Esophagus (tissue), 2 donors: ENCODE measurements at regions not wholly inside any gene's neighbourhood (a gene's known extent, or its start where the extent isn't known, plus 50 kb on each side); places are given as distances from the start of the nearest gene placed in this dataset.

ENCODE experiments used
- H3K27ac ChIP-seq, 2 donors: one replicate each; pipeline ENCODE4 v1.5.1; 2013; ENCODE audit warnings: low read depth in 2 of 2, mild to moderate bottlenecking in 2 of 2, inconsistent platforms in 1 of 2, low read length in 1 of 2, moderate library complexity in 1 of 2
- H3K27me3 ChIP-seq, 2 donors: one replicate each; pipeline ENCODE4 v1.6.1; 2013; ENCODE audit warnings: low read length in 2 of 2, control low read depth in 1 of 2, mild to moderate bottlenecking in 1 of 2; ENCODE audit not compliant: insufficient read depth in 2 of 2, control insufficient read depth in 1 of 2
- H3K36me3 ChIP-seq, 2 donors: one replicate each; pipeline ENCODE4 v1.6.1; 2013; ENCODE audit warnings: low read length in 1 of 2; ENCODE audit not compliant: control insufficient read depth in 2 of 2, insufficient read depth in 2 of 2
- H3K4me1 ChIP-seq, 2 donors: one replicate each; pipeline ENCODE4 v1.6.1; 2013; ENCODE audit warnings: low read length in 1 of 2; ENCODE audit not compliant: control insufficient read depth in 2 of 2, insufficient read depth in 2 of 2
- H3K4me3 ChIP-seq, 2 donors: one replicate each; pipeline ENCODE4 v1.5.1; 2013; ENCODE audit warnings: low read length in 2 of 2, mild to moderate bottlenecking in 2 of 2, low read depth in 1 of 2, moderate library complexity in 1 of 2
- H3K9me3 ChIP-seq, 2 donors: one replicate each; pipeline ENCODE4 v1.6.1; 2013; ENCODE audit warnings: mild to moderate bottlenecking in 2 of 2, low read depth in 1 of 2, low read length in 1 of 2, moderate library complexity in 1 of 2; ENCODE audit not compliant: control insufficient read depth in 2 of 2, insufficient read depth in 1 of 2
- WGBS, 2 donors: extraction: QIAGEN DNeasy Blood & Tissue Kit; methylation state at CpG; one replicate each; pipeline ENCODE4 v1.1.7; 2013; 5-methylcytosine and 5-hydroxymethylcytosine counted together
- donor health status: healthy with polysubstance abuse.
- donor health status: Bipolar disorder and iron deficiency.

DNA sequence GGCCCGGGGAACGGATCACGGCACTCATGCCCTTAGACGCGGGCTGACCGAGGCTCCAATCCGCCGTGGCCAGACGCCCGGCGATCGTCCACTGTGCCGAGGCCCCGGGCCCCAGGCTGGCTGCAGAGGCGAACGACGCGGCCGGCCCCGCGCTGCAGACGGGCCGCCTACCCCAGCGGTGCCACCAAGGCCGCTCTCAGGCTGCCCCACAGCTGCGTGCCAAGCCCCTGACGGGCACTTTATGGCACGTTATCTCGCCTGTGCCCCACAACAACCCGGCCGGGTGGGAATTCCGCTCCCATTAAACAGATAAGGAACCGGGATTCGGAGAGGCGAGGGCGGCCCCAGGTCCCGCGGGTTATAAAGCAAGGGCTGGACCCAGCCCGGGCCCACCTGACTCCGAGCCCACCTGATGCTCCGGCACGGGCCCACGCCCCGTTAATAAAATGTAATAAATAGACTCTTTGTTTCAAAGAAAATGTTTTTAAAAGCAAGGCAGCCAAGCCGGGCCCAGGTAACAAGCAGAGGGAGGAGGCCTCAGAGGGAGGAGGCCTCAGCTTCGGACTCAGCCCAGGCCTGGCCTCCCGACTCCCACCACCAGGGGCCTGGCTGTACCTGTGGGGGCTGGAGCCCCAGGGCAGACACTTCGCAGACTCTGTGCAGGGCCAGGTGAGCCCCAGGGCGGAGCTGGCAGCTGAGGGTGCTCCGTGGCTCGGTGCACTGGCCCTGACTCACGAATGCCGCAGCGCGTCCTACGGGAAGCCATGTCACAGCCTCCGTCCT is 79.7 kb downstream of the FOXL3 start:
- Histone ChIP-seq H3K9me3 (no peaks in the 10 kb centered on the region), H3K4me1 (peaks cover 0 to 3% of the 10 kb centered on the region in 2 donors), H3K4me3 (no peak overlapping the region), H3K27me3 (no peaks in the 10 kb centered on the region), H3K27ac (no peak overlapping the region), H3K36me3 (no peaks in the 10 kb centered on the region)
- 63 to 65% methylated on average over 49 to 57 of the region's 57 CpGs for WGBS, 2 donors

DNA sequence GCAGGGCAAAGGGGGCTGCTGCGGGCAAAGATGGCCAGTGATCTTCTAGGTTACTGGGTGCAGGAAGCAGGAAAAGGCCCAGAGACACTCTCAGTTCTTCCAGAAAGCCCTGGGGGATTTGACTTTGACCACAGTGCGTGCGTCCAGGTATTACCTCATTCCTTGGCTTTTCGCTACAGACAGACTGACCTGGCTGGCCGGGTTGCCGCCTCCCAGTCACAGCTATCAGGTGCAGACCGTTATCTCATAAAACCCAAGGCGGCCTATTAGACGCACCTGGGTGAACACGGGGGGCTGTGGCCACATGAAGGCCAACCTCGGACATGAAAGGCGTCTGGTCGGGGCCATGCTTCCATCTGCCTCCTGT is 80.3 kb downstream of the FOXL3 start:
- WGBS, 2 donors, result 72 to 87% methylated on average over 13 of the region's 13 CpGs
- H3K27me3 ChIP-seq, result no peaks in the 10 kb centered on the region
- no peaks in the 10 kb centered on the region for H3K36me3 ChIP-seq
- no peaks in the 10 kb centered on the region for H3K9me3 ChIP-seq
- no peak overlapping the region for H3K4me3 ChIP-seq
- H3K27ac ChIP-seq, result no peak overlapping the region
- peaks cover 0 to 3% of the 10 kb centered on the region in 2 donors for H3K4me1 ChIP-seq

DNA sequence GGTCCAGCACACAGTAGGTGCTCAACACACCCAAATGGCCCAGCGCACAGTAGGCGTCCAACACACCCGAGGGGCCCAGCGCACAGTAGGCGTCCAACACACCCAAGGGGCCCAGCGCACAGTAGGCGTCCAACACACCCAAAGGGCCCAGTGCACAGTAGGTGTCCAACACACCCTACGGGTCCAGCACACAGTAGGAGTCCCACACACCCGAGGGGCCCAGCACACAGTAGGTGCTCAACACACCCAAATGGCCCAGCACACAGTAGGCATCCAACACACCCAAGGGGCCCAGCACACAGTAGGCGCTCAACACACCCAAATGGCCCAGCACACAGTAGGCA is 80.8 kb downstream of the FOXL3 start:
- 66 to 71% methylated on average over 10 of the region's 10 CpGs for WGBS, 2 donors
- Histone ChIP-seq H3K36me3 (no peaks in the 10 kb centered on the region), H3K27me3 (no peaks in the 10 kb centered on the region), H3K4me1 (peaks cover 0 to 4% of the 10 kb centered on the region in 2 donors), H3K4me3 (no peak overlapping the region), H3K27ac (no peak overlapping the region), H3K9me3 (no peaks in the 10 kb centered on the region)

DNA sequence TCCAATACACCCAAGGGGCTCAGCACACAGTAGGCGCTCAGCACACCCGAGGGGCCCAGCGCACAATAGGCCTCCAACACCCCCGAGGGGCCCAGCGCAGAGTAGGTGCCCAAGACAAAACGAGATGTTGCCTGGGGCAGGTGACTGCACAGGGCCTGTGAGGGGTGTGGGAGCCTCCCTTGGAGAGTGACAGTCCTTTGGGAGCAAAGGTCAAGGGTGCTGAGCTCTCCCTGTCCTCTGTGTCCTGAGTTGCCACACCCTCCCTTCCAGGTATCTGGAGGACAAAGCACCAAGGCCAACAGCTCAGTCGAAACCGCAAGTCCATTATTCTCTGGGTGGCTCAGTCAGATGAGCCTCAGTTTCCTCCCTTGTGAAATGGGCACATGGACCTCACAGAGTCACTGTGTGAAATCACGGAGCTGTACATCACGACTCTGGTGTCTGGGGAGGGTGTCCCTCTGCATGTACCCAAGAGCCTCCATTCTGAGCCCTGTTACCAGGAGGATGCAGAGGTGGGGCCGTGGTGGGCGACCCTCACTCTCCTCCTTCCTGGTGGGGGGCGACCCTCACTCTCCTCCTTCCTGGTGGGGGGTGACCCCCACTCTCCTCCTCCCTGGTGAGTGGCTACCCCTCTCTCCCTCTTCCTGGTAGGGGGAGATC is 81.3 kb downstream of the FOXL3 start:
- Histone ChIP-seq H3K27me3 (no peaks in the 10 kb centered on the region), H3K4me1 (peaks cover 0 to 6% of the 10 kb centered on the region in 2 donors), H3K4me3 (no peak overlapping the region), H3K9me3 (no peaks in the 10 kb centered on the region), H3K27ac (no peak overlapping the region), H3K36me3 (no peaks in the 10 kb centered on the region)
- 86 to 90% methylated on average over 13 of the region's 13 CpGs for WGBS, 2 donors

DNA sequence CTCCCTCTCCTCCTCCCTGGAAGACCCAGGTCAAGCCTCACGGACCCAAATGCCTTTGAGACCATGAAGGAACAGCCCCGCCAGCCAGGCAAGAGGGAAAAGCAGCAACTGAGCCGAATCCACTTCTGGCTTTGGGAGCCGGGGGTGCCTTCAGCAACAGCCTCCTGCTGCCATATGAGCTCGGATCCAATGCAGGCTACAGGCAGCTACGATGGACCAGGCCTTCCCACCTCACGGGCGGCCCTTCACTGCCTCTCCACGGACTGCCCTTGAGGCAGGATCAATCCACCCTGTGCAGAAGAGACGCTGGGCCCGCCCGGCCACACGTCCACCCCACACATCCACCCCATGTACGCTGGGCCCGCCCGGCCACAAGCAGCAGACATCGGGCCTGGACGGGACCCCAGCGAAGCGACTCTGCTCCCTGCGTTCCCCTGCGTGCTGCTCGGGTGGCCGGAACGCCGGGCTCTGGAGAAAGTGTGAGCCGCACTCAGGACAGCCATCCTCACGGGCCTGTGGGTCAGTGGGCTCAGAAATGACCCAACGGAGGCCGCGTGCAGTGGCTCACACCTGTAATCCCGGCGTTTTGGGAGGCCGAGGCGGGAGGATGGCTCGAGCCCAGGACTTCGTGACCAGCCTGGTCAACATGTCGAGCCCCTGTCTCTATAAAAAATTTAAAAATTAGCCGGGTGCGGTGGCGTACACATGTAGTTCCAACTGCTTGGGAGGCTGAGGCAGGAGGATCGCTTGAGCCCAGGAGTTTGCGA is 82.0 kb downstream of the FOXL3 start:
- H3K9me3 ChIP-seq, result no peaks in the 10 kb centered on the region
- peaks cover 0 to 10% of the 10 kb centered on the region in 2 donors for H3K4me1 ChIP-seq
- H3K36me3 ChIP-seq, result no peaks in the 10 kb centered on the region
- 91% methylated on average over 43 of the region's 43 CpGs for WGBS, 2 donors
- no peak overlapping the region for H3K27ac ChIP-seq
- no peaks in the 10 kb centered on the region for H3K27me3 ChIP-seq
- H3K4me3 ChIP-seq, result no peak overlapping the region

DNA sequence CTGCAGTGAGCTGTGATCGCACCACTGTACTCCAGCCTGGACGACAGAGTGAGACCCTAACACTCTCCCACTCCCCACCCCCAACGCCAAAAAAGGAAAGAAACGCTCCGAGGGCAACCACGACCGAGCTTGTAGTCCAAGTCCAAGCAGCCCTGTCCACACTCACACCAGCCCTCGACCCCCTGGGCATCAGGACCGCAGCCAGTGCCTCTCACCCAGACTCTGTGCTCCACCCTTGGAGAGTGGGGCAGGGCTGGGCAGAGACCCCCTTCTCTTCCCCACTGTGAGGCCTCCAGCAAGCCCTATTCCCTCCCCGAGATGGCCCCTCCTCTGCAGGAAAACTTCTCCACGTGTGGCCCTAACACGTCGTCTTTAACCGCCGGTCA is 82.6 kb downstream of the FOXL3 start:
- Histone ChIP-seq H3K4me3 (no peak overlapping the region), H3K4me1 (peaks cover 0 to 10% of the 10 kb centered on the region in 2 donors), H3K27ac (no peak overlapping the region), H3K27me3 (no peaks in the 10 kb centered on the region), H3K36me3 (no peaks in the 10 kb centered on the region), H3K9me3 (no peaks in the 10 kb centered on the region)
- WGBS, 2 donors, result 67 to 80% methylated on average over 15 of the region's 15 CpGs

DNA sequence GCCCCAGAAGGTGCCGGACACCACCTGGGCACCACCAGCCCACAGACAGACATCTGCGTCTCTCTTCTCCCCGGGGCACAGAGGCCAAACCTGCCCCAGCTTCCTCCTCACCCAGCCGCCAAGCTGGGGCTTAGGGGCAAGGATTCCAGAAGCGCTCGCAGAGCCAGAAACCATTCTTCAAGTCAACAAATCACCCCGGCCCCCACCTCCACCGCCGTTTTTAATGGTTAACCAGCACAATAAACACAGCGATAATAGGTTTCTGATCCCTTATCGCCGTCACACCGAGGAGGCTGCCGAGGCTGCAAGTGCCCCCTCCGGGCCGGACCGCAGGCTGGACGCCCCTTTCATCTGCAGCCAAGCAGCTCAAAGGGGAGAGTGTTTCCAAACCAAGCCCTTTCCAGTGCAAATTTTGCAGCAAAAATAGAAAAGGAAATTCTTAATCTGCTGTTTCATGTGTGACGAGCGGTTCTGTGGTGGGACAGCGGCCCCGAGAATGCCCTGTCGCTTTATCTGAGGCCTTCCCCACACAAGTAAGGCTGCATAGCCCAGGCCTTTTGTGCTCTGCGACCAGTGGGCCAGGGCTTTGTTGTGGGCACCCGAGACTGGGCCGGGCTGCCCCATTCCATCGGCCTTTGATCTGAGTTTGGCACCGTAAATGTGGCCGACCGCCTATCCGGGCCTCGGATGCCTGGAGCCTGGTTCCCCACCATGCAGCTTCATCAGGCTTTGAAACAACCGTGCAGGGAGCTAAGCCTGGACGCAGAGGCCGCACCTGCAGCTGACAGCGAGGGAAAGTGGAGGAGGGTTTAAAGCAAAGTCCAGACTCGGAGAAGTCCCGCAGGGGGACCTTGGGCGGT is 83.2 kb downstream of the FOXL3 start:
- no peak overlapping the region for H3K4me3 ChIP-seq
- peaks cover 0 to 10% of the 10 kb centered on the region in 2 donors for H3K4me1 ChIP-seq
- no peaks in the 10 kb centered on the region for H3K9me3 ChIP-seq
- H3K36me3 ChIP-seq, result no peaks in the 10 kb centered on the region
- no peak overlapping the region for H3K27ac ChIP-seq
- 54 to 66% methylated on average over 39 of the region's 39 CpGs for WGBS, 2 donors
- no peaks in the 10 kb centered on the region for H3K27me3 ChIP-seq

DNA sequence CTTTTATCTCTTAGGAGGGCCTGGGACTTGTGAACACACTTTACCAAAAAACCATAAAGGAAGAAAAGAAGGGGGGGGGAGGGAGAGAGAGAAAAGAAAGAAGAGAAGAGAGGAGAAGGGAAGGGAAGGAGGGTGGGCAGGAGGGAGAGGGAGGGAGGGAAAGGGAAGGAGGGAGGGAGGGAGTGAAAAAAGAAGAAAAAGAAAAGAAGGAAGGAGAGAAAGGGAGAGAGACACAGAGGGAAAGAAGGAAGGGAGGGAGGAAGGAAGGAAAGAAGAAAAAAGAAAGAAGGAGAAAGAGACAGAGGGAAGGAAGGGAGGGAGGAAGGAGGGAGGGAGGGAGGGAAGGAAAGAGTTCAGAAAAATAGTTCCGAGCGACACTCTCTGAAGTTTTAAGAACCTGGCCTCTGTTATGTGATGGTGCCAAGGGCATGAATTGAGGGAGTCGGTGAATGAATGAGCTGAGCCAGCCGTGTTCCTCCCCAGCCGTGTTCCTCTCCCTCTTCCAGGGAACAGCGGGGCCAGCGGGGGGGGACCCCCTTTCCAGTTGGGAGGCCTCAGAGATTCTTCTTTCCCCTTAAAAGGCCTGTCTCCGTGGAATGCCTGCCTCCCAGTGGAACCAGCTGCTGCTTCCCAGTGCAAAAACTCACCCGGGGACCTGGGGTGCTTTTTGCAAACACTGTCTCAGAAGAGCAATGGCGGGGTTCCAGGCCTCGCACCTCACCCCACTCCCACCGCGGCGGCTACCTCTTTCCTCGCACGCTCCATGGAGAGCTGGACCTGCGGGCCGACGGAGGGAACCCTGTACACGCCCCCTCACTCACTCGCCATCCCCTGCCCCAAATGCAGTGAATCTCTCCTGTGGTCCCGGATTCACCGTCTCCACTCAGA is 84.1 kb downstream of the FOXL3 start:
- no peaks in the 10 kb centered on the region for H3K36me3 ChIP-seq
- H3K9me3 ChIP-seq, result no peaks in the 10 kb centered on the region
- WGBS, 2 donors, result 63 to 67% methylated on average over 23 of the region's 23 CpGs
- H3K4me3 ChIP-seq, result no peak overlapping the region
- H3K4me1 ChIP-seq, result peaks cover 0 to 12% of the 10 kb centered on the region in 2 donors
- no peak overlapping the region for H3K27ac ChIP-seq
- H3K27me3 ChIP-seq, result no peaks in the 10 kb centered on the region
